Activated B cell treated with CpG ODN at 0.5 μM for 24 hours (primary cell): ENCODE measurements at regions not wholly inside any gene's neighbourhood (a gene's known extent, or its start where the extent isn't known, plus 50 kb on each side); places are given as distances from the start of the nearest gene placed in this dataset.

Experiments used
- ATAC-seq: fragments of 200-7000 bp; cut with Tn5 transposase; one replicate; pipeline ENCODE4 v1.10.0; 2021; ENCODE audit warnings: low read depth, mild to moderate bottlenecking, moderate library complexity
- CTCF ChIA-PET: fragments of 350-600 bp; sonication (Branson Sonifier 250); formaldehyde crosslinking; loops from one replicate; lab custom pipeline; 2021; ENCODE audit warnings: antibody characterized with exemption; lab: Charles Lee
- POLR2A ChIA-PET: fragments of 350-600 bp; sonication (Branson Sonifier 250); formaldehyde crosslinking; loops from one replicate; lab custom pipeline; 2021; ENCODE audit warnings: antibody characterized with exemption; lab: Charles Lee
- DNase-seq: peaks from one replicate; pipeline ENCODE4 v3.0.0; 2022
- H3K27ac Mint-ChIP-seq: one replicate; pipeline ENCODE4 v1.8.0; 2020; ENCODE audit warnings: mixed read lengths
- H3K27me3 Mint-ChIP-seq: one replicate; pipeline ENCODE4 v1.8.0; 2021; ENCODE audit warnings: mixed read lengths
- H3K36me3 Mint-ChIP-seq: one replicate; pipeline ENCODE4 v1.8.0; 2021; ENCODE audit warnings: low read depth, mixed read lengths
- H3K4me1 Mint-ChIP-seq: one replicate; pipeline ENCODE4 v1.8.0; 2021; ENCODE audit warnings: mixed read lengths
- H3K4me3 Mint-ChIP-seq: one replicate; pipeline ENCODE4 v1.8.0; 2020; ENCODE audit warnings: mild to moderate bottlenecking, mixed read lengths
- H3K9me3 Mint-ChIP-seq: one replicate; pipeline ENCODE4 v1.8.0; 2020; ENCODE audit warnings: mixed read lengths
- CTCF ChIP-seq: fragments of 200-600 bp; IDR thresholded peaks from one replicate; pipeline ENCODE4 v1.8.0; 2022; ENCODE audit warnings: antibody characterized with exemption, mild to moderate bottlenecking
- intact Hi-C: fragments of 100-400 bp; cut with micrococcal nuclease; formaldehyde crosslinking; loops from one replicate; pipeline ENCODE4 v1.15.1; 2024

DNA sequence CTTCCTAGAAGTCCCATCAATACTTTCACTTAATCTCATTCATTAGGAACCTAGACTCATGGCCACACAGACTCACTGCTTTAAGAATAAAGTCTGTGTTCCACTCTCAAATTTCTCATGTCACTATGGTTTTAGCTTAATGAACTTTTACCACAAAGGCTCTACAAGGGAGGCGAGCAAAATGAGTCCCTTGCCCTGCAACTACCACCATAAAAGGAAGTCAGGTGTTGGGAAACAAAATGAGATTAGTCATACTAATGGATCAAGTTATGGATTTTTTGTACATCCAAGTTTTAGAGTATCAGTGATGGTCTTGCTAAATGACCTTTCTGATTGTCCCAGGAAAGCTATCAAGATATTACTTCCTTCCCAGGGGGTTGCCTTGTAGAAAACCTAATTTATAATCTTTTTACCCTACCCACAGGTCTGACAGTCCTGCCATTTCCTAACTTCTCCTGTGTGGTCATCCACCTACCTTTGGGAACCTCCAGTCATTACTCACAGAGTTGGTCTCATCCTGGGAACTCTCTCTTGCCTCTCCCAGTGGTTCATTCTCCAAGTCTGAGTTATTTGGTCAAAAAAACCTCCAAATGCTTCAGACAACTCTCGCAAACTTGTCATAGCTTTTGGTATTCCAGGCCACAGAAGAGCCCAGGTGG is 51.8 kb upstream of the SLC16A1 start:
- Mint-ChIP-seq H3K9me3 (no peaks in the 10 kb centered on the region), H3K27me3 (no peaks in the 10 kb centered on the region), H3K27ac (no peak overlapping the region), H3K4me1 (no peaks in the 10 kb centered on the region), H3K36me3 (peaks cover 15% of the 10 kb centered on the region), H3K4me3 (no peak overlapping the region)
- DNase-seq (no peak), ATAC-seq (no peak)
- POLR2A ChIA-PET: interaction anchor here (0.6 kb wide), 1 partner anchor 8 kb away, joined by 3 read pairs; no protein-coding TSS in a partner anchor
- intact Hi-C loops: loop anchor here (5.0 kb wide), 1 partner anchor 34 kb away; no protein-coding TSS in a partner anchor
- no peak for TF ChIP-seq CTCF
- CTCF ChIA-PET: no interaction called here

- intact Hi-C loops: loop anchor here (5.0 kb wide), 1 partner anchor 34 kb away; no protein-coding TSS in a partner anchor
- Mint-ChIP-seq H3K36me3 (peaks cover 12% of the 10 kb centered on the region), H3K27ac (no peak overlapping the region), H3K27me3 (no peaks in the 10 kb centered on the region), H3K4me1 (no peaks in the 10 kb centered on the region), H3K4me3 (no peak overlapping the region), H3K9me3 (no peaks in the 10 kb centered on the region)
- ATAC-seq (no peak), DNase-seq (no peak)
- TF ChIP-seq CTCF: no peak
- ChIA-PET CTCF (no interaction called here), POLR2A (interaction anchor here (0.6 kb wide), 1 partner anchor 8 kb away, joined by 3 read pairs; no protein-coding TSS in a partner anchor)
Observed at GRCh38 chr1:113008365-113008714, 52.3 kb upstream of the SLC16A1 start.

- no peak overlapping the region for H3K4me3 Mint-ChIP-seq
- no peak for ATAC-seq
- no peak for DNase-seq
- H3K27me3 Mint-ChIP-seq: no peaks in the 10 kb centered on the region
- intact Hi-C loops: no loop called here
- no peak for TF ChIP-seq CTCF
- POLR2A ChIA-PET: no interaction called here
- H3K4me1 Mint-ChIP-seq: no peaks in the 10 kb centered on the region
- CTCF ChIA-PET: no interaction called here
- no peak overlapping the region for H3K27ac Mint-ChIP-seq
- peaks cover 8% of the 10 kb centered on the region for H3K36me3 Mint-ChIP-seq
- H3K9me3 Mint-ChIP-seq: no peaks in the 10 kb centered on the region
Observed at GRCh38 chr1:113012149-113012548, 56.2 kb upstream of the SLC16A1 start.

- no peak overlapping the region for H3K4me3 Mint-ChIP-seq
- no peaks in the 10 kb centered on the region for H3K27me3 Mint-ChIP-seq
- TF ChIP-seq CTCF: no peak
- ATAC-seq (no peak), DNase-seq (no peak)
- intact Hi-C loops: no loop called here
- ChIA-PET CTCF (interaction anchor here (0.9 kb wide), 1 partner anchor 35 kb away, joined by 3 read pairs; no protein-coding TSS in a partner anchor), POLR2A (no interaction called here)
- no peaks in the 10 kb centered on the region for H3K4me1 Mint-ChIP-seq
- H3K9me3 Mint-ChIP-seq: no peaks in the 10 kb centered on the region
- no peak overlapping the region for H3K27ac Mint-ChIP-seq
- peaks cover 4% of the 10 kb centered on the region for H3K36me3 Mint-ChIP-seq
Observed at GRCh38 chr1:113013823-113014222, 57.8 kb upstream of the SLC16A1 start.

DNA sequence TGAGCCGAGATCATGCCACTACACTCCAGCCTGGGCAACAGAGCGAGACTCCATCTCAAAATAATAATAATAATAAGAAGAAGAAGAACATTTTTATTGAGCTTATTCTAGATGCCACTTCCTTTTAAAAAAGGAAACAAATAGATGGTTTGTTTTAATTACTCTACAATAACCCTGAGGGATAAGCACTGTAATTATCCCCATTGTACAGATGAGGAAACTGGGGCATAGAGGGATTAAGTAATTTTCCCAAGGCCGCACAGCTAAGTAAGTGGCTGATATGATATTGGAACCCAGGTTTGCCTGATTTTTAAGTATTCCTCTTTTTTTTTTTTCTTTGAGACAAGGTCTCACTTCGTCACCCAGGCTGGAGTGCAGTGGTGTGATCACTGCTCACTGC is 58.5 kb upstream of the LRIG2 start:
- H3K9me3 Mint-ChIP-seq: no peaks in the 10 kb centered on the region
- no peak for TF ChIP-seq CTCF
- CTCF ChIA-PET: interaction anchor here (0.6 to 0.9 kb wide), 2 partner anchors 35 to 924 kb away, joined by 3 read pairs; no protein-coding TSS in a partner anchor
- POLR2A ChIA-PET: no interaction called here
- no peaks in the 10 kb centered on the region for H3K4me1 Mint-ChIP-seq
- H3K27me3 Mint-ChIP-seq: no peaks in the 10 kb centered on the region
- DNase-seq (no peak), ATAC-seq (no peak)
- H3K4me3 Mint-ChIP-seq: no peak overlapping the region
- intact Hi-C loops: no loop called here
- H3K27ac Mint-ChIP-seq: no peak overlapping the region
- peaks cover 4% of the 10 kb centered on the region for H3K36me3 Mint-ChIP-seq
